ENCODE measurements at regions not wholly inside any gene's neighbourhood (a gene's known extent, or its start where the extent isn't known, plus 50 kb on each side); places are given as distances from the start of the nearest gene placed in this dataset.

DNA sequence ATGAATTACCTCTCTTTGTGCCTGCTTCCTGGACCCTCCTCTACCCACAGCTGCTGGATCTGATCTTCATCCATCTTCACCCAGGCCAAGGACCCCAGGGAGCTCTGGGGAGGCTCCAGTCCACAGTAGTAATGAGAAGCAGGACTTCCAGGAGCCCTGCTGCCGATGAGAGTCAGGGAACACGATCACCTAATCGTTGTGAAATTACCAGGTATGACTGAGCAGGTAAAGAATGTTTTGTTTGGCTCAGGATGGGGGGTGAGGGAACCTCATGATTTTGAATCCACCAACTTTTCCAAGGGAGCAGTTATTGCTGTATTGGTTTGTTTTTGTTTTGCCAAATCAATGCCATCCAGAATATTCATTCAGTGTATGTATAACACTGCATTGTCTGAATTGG lies 454.0 kb downstream of the PLPP3 start:
- Mint-ChIP-seq H3K36me3 (no peaks in the 10 kb centered on the region), H3K4me3 (no peak overlapping the region), H3K27me3 (ENCODE audit: low read depth) (no peaks in the 10 kb centered on the region; the same call in 1 of the 2 replicates), H3K4me1 (no peaks in the 10 kb centered on the region), H3K9me3 (peaks cover 23% of the 10 kb centered on the region), H3K27ac (no peak overlapping the region)
- DNase-seq (ENCODE audit: low spot score): no peak
- ChIA-PET CTCF (no interaction called here), POLR2A (no interaction called here)
- TF ChIP-seq, protein P1, sequence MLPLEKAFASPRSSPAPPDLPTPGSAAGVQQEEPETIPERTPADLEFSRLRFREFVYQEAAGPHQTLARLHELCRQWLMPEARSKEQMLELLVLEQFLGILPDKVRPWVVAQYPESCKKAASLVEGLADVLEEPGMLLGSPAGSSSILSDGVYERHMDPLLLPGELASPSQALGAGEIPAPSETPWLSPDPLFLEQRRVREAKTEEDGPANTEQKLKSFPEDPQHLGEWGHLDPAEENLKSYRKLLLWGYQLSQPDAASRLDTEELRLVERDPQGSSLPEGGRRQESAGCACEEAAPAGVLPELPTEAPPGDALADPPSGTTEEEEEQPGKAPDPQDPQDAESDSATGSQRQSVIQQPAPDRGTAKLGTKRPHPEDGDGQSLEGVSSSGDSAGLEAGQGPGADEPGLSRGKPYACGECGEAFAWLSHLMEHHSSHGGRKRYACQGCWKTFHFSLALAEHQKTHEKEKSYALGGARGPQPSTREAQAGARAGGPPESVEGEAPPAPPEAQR (CRISPR knock-in tag; IDR thresholded peaks at IDR 0.05): no peak
- TF ChIP-seq STAT6 (CRISPR knock-in tag; conservative IDR thresholded peaks at IDR 0.05; ENCODE audit: low read depth) (no peak), GTF2I (CRISPR knock-in tag; conservative IDR thresholded peaks at IDR 0.05) (no peak), TP53 (CRISPR knock-in tag; IDR thresholded peaks at IDR 0.05) (no peak), RORB (CRISPR knock-in tag; IDR thresholded peaks at IDR 0.05) (no peak), NFYB (CRISPR knock-in tag; conservative IDR thresholded peaks at IDR 0.05; ENCODE audit: low read depth) (no peak), SP1 (CRISPR knock-in tag; conservative IDR thresholded peaks at IDR 0.05) (no peak), TEAD1 (CRISPR knock-in tag; IDR thresholded peaks at IDR 0.05) (no peak), KAT7 (CRISPR knock-in tag; IDR thresholded peaks at IDR 0.05; ENCODE audit: borderline replicate concordance) (no peak), NR1H2 (CRISPR knock-in tag; IDR thresholded peaks at IDR 0.05) (no peak), HMGA2 (CRISPR knock-in tag; IDR thresholded peaks at IDR 0.05) (no peak), ZNF396 (CRISPR knock-in tag; IDR thresholded peaks at IDR 0.05; ENCODE audit: borderline replicate concordance) (no peak)
- TF ChIP-seq, protein P2, sequence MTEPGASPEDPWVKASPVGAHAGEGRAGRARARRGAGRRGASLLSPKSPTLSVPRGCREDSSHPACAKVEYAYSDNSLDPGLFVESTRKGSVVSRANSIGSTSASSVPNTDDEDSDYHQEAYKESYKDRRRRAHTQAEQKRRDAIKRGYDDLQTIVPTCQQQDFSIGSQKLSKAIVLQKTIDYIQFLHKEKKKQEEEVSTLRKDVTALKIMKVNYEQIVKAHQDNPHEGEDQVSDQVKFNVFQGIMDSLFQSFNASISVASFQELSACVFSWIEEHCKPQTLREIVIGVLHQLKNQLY (CRISPR knock-in tag; IDR thresholded peaks at IDR 0.05): no peak
- TF ChIP-seq, protein P3, sequence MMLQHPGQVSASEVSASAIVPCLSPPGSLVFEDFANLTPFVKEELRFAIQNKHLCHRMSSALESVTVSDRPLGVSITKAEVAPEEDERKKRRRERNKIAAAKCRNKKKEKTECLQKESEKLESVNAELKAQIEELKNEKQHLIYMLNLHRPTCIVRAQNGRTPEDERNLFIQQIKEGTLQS (CRISPR knock-in tag; conservative IDR thresholded peaks at IDR 0.05): no peak
- TF ChIP-seq, protein P4, sequence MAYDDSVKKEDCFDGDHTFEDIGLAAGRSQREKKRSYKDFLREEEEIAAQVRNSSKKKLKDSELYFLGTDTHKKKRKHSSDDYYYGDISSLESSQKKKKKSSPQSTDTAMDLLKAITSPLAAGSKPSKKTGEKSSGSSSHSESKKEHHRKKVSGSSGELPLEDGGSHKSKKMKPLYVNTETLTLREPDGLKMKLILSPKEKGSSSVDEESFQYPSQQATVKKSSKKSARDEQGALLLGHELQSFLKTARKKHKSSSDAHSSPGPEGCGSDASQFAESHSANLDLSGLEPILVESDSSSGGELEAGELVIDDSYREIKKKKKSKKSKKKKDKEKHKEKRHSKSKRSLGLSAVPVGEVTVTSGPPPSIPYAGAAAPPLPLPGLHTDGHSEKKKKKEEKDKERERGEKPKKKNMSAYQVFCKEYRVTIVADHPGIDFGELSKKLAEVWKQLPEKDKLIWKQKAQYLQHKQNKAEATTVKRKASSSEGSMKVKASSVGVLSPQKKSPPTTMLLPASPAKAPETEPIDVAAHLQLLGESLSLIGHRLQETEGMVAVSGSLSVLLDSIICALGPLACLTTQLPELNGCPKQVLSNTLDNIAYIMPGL (CRISPR knock-in tag; IDR thresholded peaks at IDR 0.05): no peak
- TF ChIP-seq, protein P5, sequence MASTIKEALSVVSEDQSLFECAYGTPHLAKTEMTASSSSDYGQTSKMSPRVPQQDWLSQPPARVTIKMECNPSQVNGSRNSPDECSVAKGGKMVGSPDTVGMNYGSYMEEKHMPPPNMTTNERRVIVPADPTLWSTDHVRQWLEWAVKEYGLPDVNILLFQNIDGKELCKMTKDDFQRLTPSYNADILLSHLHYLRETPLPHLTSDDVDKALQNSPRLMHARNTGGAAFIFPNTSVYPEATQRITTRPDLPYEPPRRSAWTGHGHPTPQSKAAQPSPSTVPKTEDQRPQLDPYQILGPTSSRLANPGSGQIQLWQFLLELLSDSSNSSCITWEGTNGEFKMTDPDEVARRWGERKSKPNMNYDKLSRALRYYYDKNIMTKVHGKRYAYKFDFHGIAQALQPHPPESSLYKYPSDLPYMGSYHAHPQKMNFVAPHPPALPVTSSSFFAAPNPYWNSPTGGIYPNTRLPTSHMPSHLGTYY (CRISPR knock-in tag; IDR thresholded peaks at IDR 0.05): no peak
- no peak for ATAC-seq

- peaks cover 23% of the 10 kb centered on the region for H3K9me3 Mint-ChIP-seq
- CTCF ChIA-PET: no interaction called here
- POLR2A ChIA-PET: no interaction called here
- ATAC-seq (no peak), DNase-seq (ENCODE audit: low spot score) (no peak)
- no peaks in the 10 kb centered on the region; the same call in 1 of the 2 replicates for H3K27me3 Mint-ChIP-seq (ENCODE audit: low read depth)
- H3K36me3 Mint-ChIP-seq: no peaks in the 10 kb centered on the region
- no peaks in the 10 kb centered on the region for H3K4me1 Mint-ChIP-seq
- H3K27ac Mint-ChIP-seq: no peak overlapping the region
- no peak overlapping the region for H3K4me3 Mint-ChIP-seq
- TF ChIP-seq, protein P6, sequence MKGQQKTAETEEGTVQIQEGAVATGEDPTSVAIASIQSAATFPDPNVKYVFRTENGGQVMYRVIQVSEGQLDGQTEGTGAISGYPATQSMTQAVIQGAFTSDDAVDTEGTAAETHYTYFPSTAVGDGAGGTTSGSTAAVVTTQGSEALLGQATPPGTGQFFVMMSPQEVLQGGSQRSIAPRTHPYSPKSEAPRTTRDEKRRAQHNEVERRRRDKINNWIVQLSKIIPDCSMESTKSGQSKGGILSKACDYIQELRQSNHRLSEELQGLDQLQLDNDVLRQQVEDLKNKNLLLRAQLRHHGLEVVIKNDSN (CRISPR knock-in tag; IDR thresholded peaks at IDR 0.05): no peak
- no peak for TF ChIP-seq TCF7 (CRISPR knock-in tag; IDR thresholded peaks at IDR 0.05; ENCODE audit: low read depth)
- no peak for TF ChIP-seq PRDM15 (CRISPR knock-in tag; IDR thresholded peaks at IDR 0.05)
- no peak for TF ChIP-seq ESRRA (CRISPR knock-in tag; IDR thresholded peaks at IDR 0.05; ENCODE audit: borderline replicate concordance)
Observed at GRCh38 chr1:56123826-56124225, 455.5 kb downstream of the PLPP3 start.
